Activated CD8-positive, alpha-beta T cell treated with anti-CD3 and anti-CD28 coated beads for 36 hours (primary cell): ENCODE measurements at regions not wholly inside any gene's neighbourhood (a gene's known extent, or its start where the extent isn't known, plus 50 kb on each side); places are given as distances from the start of the nearest gene placed in this dataset.

ENCODE experiments used
- ATAC-seq: fragments of 200-7000 bp; cut with Tn5 transposase; one replicate; pipeline ENCODE4 v1.10.0; 2021; ENCODE audit warnings: mild to moderate bottlenecking, moderate library complexity
- CTCF ChIA-PET: fragments of 350-600 bp; sonication (Branson Sonifier 250); formaldehyde crosslinking; loops from one replicate; lab custom pipeline; 2021; ENCODE audit warnings: antibody characterized with exemption; lab: Charles Lee
- POLR2A ChIA-PET: fragments of 350-600 bp; sonication (Branson Sonifier 250); formaldehyde crosslinking; loops from one replicate; lab custom pipeline; 2021; ENCODE audit warnings: antibody characterized with exemption; lab: Charles Lee
- DNase-seq: peaks from one replicate; pipeline ENCODE4 v3.0.0-alpha.2; 2020
- H3K27ac Mint-ChIP-seq: one replicate; pipeline ENCODE4 v1.8.0; 2021; ENCODE audit warnings: mild to moderate bottlenecking, mixed read lengths
- H3K27me3 Mint-ChIP-seq: one replicate; pipeline ENCODE4 v1.8.0; 2021; ENCODE audit warnings: mixed read lengths
- H3K36me3 Mint-ChIP-seq: one replicate; pipeline ENCODE4 v1.8.0; 2021; ENCODE audit warnings: low read depth, mixed read lengths
- H3K4me1 Mint-ChIP-seq: one replicate; pipeline ENCODE4 v1.8.0; 2021; ENCODE audit warnings: low read depth, mixed read lengths
- H3K4me3 Mint-ChIP-seq: one replicate; pipeline ENCODE4 v1.8.0; 2021; ENCODE audit warnings: mild to moderate bottlenecking, moderate library complexity, mixed read lengths
- H3K9me3 Mint-ChIP-seq: one replicate; pipeline ENCODE4 v1.8.0; 2021; ENCODE audit warnings: mixed read lengths
- intact Hi-C: fragments of 100-400 bp; cut with micrococcal nuclease; formaldehyde crosslinking; loops from one replicate; pipeline ENCODE4 v1.10.0; 2022
- TF ChIP-seq, protein P1 (sequence below): fragments of 200-600 bp; IDR thresholded peaks from one replicate; pipeline ENCODE4 v1.8.0; 2022; ENCODE audit warnings: antibody characterized with exemption, mild to moderate bottlenecking

GRCh38 chr1:83693427-83694126 is 305.4 kb downstream of the TTLL7 start:
- ATAC-seq, result no peak
- POLR2A ChIA-PET, result no interaction called here
- no peak for DNase-seq
- intact Hi-C loops, result no loop called here
- TF ChIP-seq, protein P1, sequence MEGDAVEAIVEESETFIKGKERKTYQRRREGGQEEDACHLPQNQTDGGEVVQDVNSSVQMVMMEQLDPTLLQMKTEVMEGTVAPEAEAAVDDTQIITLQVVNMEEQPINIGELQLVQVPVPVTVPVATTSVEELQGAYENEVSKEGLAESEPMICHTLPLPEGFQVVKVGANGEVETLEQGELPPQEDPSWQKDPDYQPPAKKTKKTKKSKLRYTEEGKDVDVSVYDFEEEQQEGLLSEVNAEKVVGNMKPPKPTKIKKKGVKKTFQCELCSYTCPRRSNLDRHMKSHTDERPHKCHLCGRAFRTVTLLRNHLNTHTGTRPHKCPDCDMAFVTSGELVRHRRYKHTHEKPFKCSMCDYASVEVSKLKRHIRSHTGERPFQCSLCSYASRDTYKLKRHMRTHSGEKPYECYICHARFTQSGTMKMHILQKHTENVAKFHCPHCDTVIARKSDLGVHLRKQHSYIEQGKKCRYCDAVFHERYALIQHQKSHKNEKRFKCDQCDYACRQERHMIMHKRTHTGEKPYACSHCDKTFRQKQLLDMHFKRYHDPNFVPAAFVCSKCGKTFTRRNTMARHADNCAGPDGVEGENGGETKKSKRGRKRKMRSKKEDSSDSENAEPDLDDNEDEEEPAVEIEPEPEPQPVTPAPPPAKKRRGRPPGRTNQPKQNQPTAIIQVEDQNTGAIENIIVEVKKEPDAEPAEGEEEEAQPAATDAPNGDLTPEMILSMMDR, result no peak
- peaks cover 13% of the 10 kb centered on the region for H3K9me3 Mint-ChIP-seq
- H3K27me3 Mint-ChIP-seq, result peaks cover 5% of the 10 kb centered on the region
- H3K4me1 Mint-ChIP-seq, result peaks cover 23% of the 10 kb centered on the region
- peak overlapping the region; percentile 69 for H3K4me3 Mint-ChIP-seq
- no peak overlapping the region for H3K27ac Mint-ChIP-seq
- CTCF ChIA-PET, result no interaction called here
- H3K36me3 Mint-ChIP-seq, result peaks cover 6% of the 10 kb centered on the region

- Mint-ChIP-seq H3K36me3 (peaks cover 6% of the 10 kb centered on the region), H3K4me1 (peaks cover 23% of the 10 kb centered on the region), H3K27me3 (peaks cover 5% of the 10 kb centered on the region), H3K4me3 (peak overlapping the region; percentile 69), H3K27ac (no peak overlapping the region), H3K9me3 (peaks cover 16% of the 10 kb centered on the region)
- intact Hi-C loops, result no loop called here
- TF ChIP-seq, protein P1, result no peak
- peak; percentile 84 for ATAC-seq
- ChIA-PET POLR2A (no interaction called here), CTCF (interaction anchor here (1.1 kb wide), 1 partner anchor 168 kb away, joined by 3 read pairs; no protein-coding TSS in a partner anchor)
- DNase-seq, result peak; percentile 25
Observed at GRCh38 chr1:83692524-83693381, 306.2 kb downstream of the TTLL7 start.

GRCh38 chr1:83691953-83692500 is 306.9 kb downstream of the TTLL7 start:
- Mint-ChIP-seq H3K36me3 (peaks cover 6% of the 10 kb centered on the region), H3K27ac (no peak overlapping the region), H3K27me3 (peaks cover 2% of the 10 kb centered on the region), H3K4me1 (peaks cover 20% of the 10 kb centered on the region), H3K9me3 (peaks cover 18% of the 10 kb centered on the region), H3K4me3 (peak overlapping the region; percentile 69)
- POLR2A ChIA-PET, result no interaction called here
- ATAC-seq (no peak), DNase-seq (no peak)
- CTCF ChIA-PET, result interaction anchor here (1.1 kb wide), 1 partner anchor 169 kb away, joined by 3 read pairs; no protein-coding TSS in a partner anchor
- TF ChIP-seq, protein P1, result no peak
- intact Hi-C loops, result no loop called here

GRCh38 chr1:83689921-83690868 is 308.7 kb downstream of the TTLL7 start:
- CTCF ChIA-PET, result no interaction called here
- no peak for ATAC-seq
- H3K4me3 Mint-ChIP-seq, result no peak overlapping the region
- TF ChIP-seq, protein P1, result no peak
- H3K4me1 Mint-ChIP-seq, result peaks cover 20% of the 10 kb centered on the region
- H3K27me3 Mint-ChIP-seq, result peaks cover 2% of the 10 kb centered on the region
- peaks cover 18% of the 10 kb centered on the region for H3K9me3 Mint-ChIP-seq
- H3K36me3 Mint-ChIP-seq, result peaks cover 6% of the 10 kb centered on the region
- POLR2A ChIA-PET, result no interaction called here
- no peak for DNase-seq
- intact Hi-C loops, result no loop called here
- no peak overlapping the region for H3K27ac Mint-ChIP-seq
